ENCODE measurements at regions not wholly inside any gene's neighbourhood (a gene's known extent, or its start where the extent isn't known, plus 50 kb on each side); places are given as distances from the start of the nearest gene placed in this dataset.

- H3K9me3 ChIP-seq (ENCODE audit: control insufficient read depth in 2 of 2, low read length in 2 of 2) = no peaks in the 10 kb centered on the region
- H3K36me3 ChIP-seq (ENCODE audit: control insufficient read depth in 2 of 2, insufficient read depth in 2 of 2, low read length in 2 of 2) = no peaks in the 10 kb centered on the region
- H3K27ac ChIP-seq (ENCODE audit: low read length) = no peak overlapping the region
- no peaks in the 10 kb centered on the region for H3K27me3 ChIP-seq (ENCODE audit: control insufficient read depth in 1 of 2, insufficient read depth in 2 of 2, low read length in 2 of 2)
- H3K4me1 ChIP-seq (ENCODE audit: control insufficient read depth, insufficient read depth, low read length) = no peaks in the 10 kb centered on the region
- H3K9ac ChIP-seq (ENCODE audit: low read length in 2 of 2) = no peak overlapping the region
- no peak overlapping the region for H3K4me3 ChIP-seq (ENCODE audit: low read length in 2 of 2)
Observed at GRCh38 chr1:94595658-94596057, 54.1 kb upstream of the F3 start.

- Histone ChIP-seq H3K4me1 (ENCODE audit: control insufficient read depth, insufficient read depth, low read length) (peaks cover 5% of the 10 kb centered on the region), H3K27ac (ENCODE audit: low read length) (no peak overlapping the region), H3K36me3 (ENCODE audit: control insufficient read depth in 2 of 2, insufficient read depth in 2 of 2, low read length in 2 of 2) (no peaks in the 10 kb centered on the region), H3K9ac (ENCODE audit: low read length in 2 of 2) (no peak overlapping the region), H3K4me3 (ENCODE audit: low read length in 2 of 2) (no peak overlapping the region), H3K9me3 (ENCODE audit: control insufficient read depth in 2 of 2, low read length in 2 of 2) (no peaks in the 10 kb centered on the region), H3K27me3 (ENCODE audit: control insufficient read depth in 1 of 2, insufficient read depth in 2 of 2, low read length in 2 of 2) (no peaks in the 10 kb centered on the region)
Observed at GRCh38 chr1:94593611-94594010, 52.1 kb upstream of the F3 start.

- Histone ChIP-seq H3K9me3 (ENCODE audit: control insufficient read depth in 2 of 2, low read length in 2 of 2) (no peaks in the 10 kb centered on the region), H3K9ac (ENCODE audit: low read length in 2 of 2) (no peak overlapping the region), H3K27ac (ENCODE audit: low read length) (no peak overlapping the region), H3K4me3 (ENCODE audit: low read length in 2 of 2) (no peak overlapping the region), H3K4me1 (ENCODE audit: control insufficient read depth, insufficient read depth, low read length) (peaks cover 5% of the 10 kb centered on the region), H3K36me3 (ENCODE audit: control insufficient read depth in 2 of 2, insufficient read depth in 2 of 2, low read length in 2 of 2) (no peaks in the 10 kb centered on the region), H3K27me3 (ENCODE audit: control insufficient read depth in 1 of 2, insufficient read depth in 2 of 2, low read length in 2 of 2) (no peaks in the 10 kb centered on the region)
Observed at GRCh38 chr1:94592571-94592920, 51.0 kb upstream of the F3 start.

- H3K27ac ChIP-seq (ENCODE audit: low read length) = no peak overlapping the region
- no peaks in the 10 kb centered on the region for H3K36me3 ChIP-seq (ENCODE audit: control insufficient read depth in 2 of 2, insufficient read depth in 2 of 2, low read length in 2 of 2)
- H3K4me1 ChIP-seq (ENCODE audit: control insufficient read depth, insufficient read depth, low read length) = peaks cover 5% of the 10 kb centered on the region
- H3K9ac ChIP-seq (ENCODE audit: low read length in 2 of 2) = no peak overlapping the region
- no peak overlapping the region for H3K4me3 ChIP-seq (ENCODE audit: low read length in 2 of 2)
- H3K9me3 ChIP-seq (ENCODE audit: control insufficient read depth in 2 of 2, low read length in 2 of 2) = no peaks in the 10 kb centered on the region
- H3K27me3 ChIP-seq (ENCODE audit: control insufficient read depth in 1 of 2, insufficient read depth in 2 of 2, low read length in 2 of 2) = no peaks in the 10 kb centered on the region
Observed at GRCh38 chr1:94591823-94592570, 50.4 kb upstream of the F3 start.

Data from stomach smooth muscle (tissue), 2 donors.